Activated T-helper 1 cell treated with anti-CD3 and anti-CD28 coated beads, Interleukin-12 subunit alpha, Interleukin-12 subunit beta, Interleukin-2, Interleukin-4 antibody, amounts not matched to agents 30 ng/mL and 10 ng/mL and 1 ng/mL, durations not matched to agents 14 hours and 24 hours and 36 hours (primary cell): ENCODE measurements at regions not wholly inside any gene's neighbourhood (a gene's known extent, or its start where the extent isn't known, plus 50 kb on each side); places are given as distances from the start of the nearest gene placed in this dataset.

Experiments
- DNase-seq: peaks from one replicate; pipeline ENCODE4 v3.0.0; 2021; ENCODE audit warnings: low spot score
- H3K27ac Mint-ChIP-seq: one replicate; pipeline ENCODE4 v1.8.0; 2021; ENCODE audit warnings: mild to moderate bottlenecking, mixed read lengths
- H3K27me3 Mint-ChIP-seq: one replicate; pipeline ENCODE4 v1.8.0; 2022; ENCODE audit warnings: mild to moderate bottlenecking, moderate library complexity, mixed read lengths; ENCODE audit not compliant: insufficient read depth
- H3K36me3 Mint-ChIP-seq: one replicate; pipeline ENCODE4 v1.8.0; 2021; ENCODE audit warnings: low read depth, mixed read lengths
- H3K4me1 Mint-ChIP-seq: one replicate; pipeline ENCODE4 v1.8.0; 2021; ENCODE audit warnings: low read depth, mixed read lengths
- H3K4me3 Mint-ChIP-seq: one replicate; pipeline ENCODE4 v1.8.0; 2021; ENCODE audit warnings: mild to moderate bottlenecking, moderate library complexity, mixed read lengths
- H3K9me3 Mint-ChIP-seq: one replicate; pipeline ENCODE4 v1.8.0; 2021; ENCODE audit warnings: mixed read lengths
- intact Hi-C: fragments of 100-400 bp; cut with micrococcal nuclease; formaldehyde crosslinking; loops from one replicate; pipeline ENCODE4 v1.15.1; 2024

DNA sequence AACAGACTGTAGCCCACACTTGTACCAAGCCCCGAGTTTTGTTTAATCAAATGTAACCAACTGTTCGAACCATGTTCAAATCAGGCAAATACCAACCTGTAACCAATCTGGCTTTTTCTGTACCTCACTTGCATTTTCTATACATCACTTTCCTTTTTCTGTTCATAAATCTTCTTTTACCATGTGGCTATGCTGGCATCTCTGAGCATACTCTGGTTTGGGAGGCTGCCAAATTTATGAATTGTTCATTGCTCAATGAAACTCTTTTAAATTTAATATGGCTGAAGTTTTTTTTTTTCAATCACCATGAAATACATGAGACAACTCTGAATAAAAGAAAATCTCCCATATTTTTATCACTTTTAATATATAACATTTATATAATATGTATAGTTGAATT lies 256.1 kb downstream of the SLITRK6 start:
- Mint-ChIP-seq H3K36me3 (no peaks in the 10 kb centered on the region), H3K9me3 (peaks cover 3% of the 10 kb centered on the region), H3K27me3 (no peaks in the 10 kb centered on the region), H3K27ac (no peak overlapping the region), H3K4me3 (no peak overlapping the region), H3K4me1 (peaks cover 4% of the 10 kb centered on the region)
- intact Hi-C loops, result no loop called here
- DNase-seq, result no peak

DNA sequence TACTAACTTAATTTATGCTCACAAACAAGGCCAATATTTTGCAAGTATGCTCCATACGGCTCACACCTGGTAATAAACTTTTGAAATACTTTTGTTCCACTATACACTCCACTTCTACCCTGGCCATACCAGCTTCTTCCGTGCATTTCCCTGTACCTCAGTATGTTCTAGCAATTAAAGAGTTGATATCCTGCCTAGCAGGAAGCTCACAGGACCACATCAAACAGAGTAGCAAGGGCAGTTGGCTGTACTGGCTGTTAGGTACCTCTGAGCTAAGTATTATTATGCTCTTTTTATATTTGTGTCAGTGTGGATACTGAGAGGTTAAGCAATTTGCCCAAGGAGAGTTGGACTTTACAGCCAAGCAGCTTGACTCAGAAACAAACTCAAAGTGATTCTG lies 257.7 kb downstream of the SLITRK6 start:
- Mint-ChIP-seq H3K9me3 (no peaks in the 10 kb centered on the region), H3K27me3 (no peaks in the 10 kb centered on the region), H3K4me1 (peaks cover 4% of the 10 kb centered on the region), H3K4me3 (no peak overlapping the region), H3K36me3 (no peaks in the 10 kb centered on the region), H3K27ac (no peak overlapping the region)
- intact Hi-C loops, result no loop called here
- DNase-seq, result no peak

DNA sequence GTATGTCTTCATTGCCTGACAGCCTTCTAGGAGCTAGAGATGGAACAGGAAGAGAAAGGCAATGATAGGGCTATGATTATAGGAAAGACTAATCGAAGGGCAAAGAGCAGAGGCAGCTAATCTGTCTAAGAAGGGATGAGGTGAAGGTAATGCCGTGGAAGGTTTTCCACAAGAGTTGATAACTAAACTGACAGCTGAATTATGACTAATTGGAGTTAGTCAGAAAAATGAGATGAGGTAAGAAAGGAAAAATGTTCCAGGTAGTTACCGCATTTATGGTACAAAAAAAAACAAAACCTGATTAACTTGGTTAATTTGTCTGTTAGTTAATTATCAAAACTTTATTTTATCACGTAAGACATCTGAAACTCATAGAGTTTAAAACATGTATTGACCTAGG lies 260.3 kb downstream of the SLITRK6 start:
- DNase-seq, result no peak
- Mint-ChIP-seq H3K27me3 (no peaks in the 10 kb centered on the region), H3K9me3 (no peaks in the 10 kb centered on the region), H3K36me3 (no peaks in the 10 kb centered on the region), H3K4me3 (no peak overlapping the region), H3K27ac (no peak overlapping the region), H3K4me1 (peaks cover 4% of the 10 kb centered on the region)
- intact Hi-C loops, result no loop called here

DNA sequence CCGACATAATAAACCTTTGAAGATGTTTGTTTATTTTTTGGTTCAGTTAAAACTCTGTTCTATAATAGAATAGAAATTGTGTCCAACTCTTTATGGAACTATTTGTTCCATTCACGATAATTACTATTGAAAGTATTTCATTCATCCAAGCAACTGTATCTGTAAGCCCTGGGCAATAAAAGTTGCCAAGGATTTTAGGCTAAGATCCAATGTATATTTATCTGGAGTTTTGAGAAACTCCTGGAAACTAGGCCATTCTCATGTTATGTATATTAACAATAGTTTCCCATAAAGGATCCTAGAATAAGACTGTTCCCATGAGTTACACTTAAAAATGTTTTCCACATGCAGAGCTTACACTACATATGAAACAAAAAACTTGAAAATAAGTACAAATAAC lies 261.6 kb downstream of the SLITRK6 start:
- Mint-ChIP-seq H3K27me3 (no peaks in the 10 kb centered on the region), H3K27ac (no peak overlapping the region), H3K4me1 (peaks cover 4% of the 10 kb centered on the region), H3K36me3 (no peaks in the 10 kb centered on the region), H3K9me3 (no peaks in the 10 kb centered on the region), H3K4me3 (no peak overlapping the region)
- no peak for DNase-seq
- intact Hi-C loops, result no loop called here

DNA sequence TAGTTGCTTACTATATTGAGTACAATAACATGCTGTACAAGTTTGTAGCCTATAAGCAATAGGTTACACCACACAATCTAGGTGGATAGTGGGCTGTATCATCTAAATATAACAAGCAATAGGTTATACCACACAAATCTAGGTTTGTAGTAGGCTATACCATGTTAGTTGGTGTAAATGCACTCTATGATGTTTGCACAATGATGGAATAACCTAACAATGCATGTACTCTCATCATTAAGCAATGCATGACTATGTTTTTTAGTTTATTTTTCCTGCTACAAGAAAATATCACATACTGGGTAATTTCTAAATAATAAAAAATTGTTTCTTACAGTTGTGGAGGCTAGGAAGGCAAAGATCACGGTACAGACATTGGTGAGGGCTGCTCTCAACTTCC lies 262.5 kb downstream of the SLITRK6 start:
- no peaks in the 10 kb centered on the region for H3K27me3 Mint-ChIP-seq
- no peaks in the 10 kb centered on the region for H3K9me3 Mint-ChIP-seq
- no peak overlapping the region for H3K4me3 Mint-ChIP-seq
- no peak overlapping the region for H3K27ac Mint-ChIP-seq
- no peak for DNase-seq
- peaks cover 4% of the 10 kb centered on the region for H3K4me1 Mint-ChIP-seq
- intact Hi-C loops, result no loop called here
- H3K36me3 Mint-ChIP-seq, result no peaks in the 10 kb centered on the region

- no peak for DNase-seq
- H3K4me1 Mint-ChIP-seq, result no peaks in the 10 kb centered on the region
- intact Hi-C loops, result no loop called here
- H3K36me3 Mint-ChIP-seq, result no peaks in the 10 kb centered on the region
- no peaks in the 10 kb centered on the region for H3K9me3 Mint-ChIP-seq
- no peak overlapping the region for H3K27ac Mint-ChIP-seq
- H3K27me3 Mint-ChIP-seq, result no peaks in the 10 kb centered on the region
- no peak overlapping the region for H3K4me3 Mint-ChIP-seq
These were observed 263.7 kb downstream of the SLITRK6 start for GRCh38 chr13:85535316-85536084.

GRCh38 chr13:85533911-85534310 lies 265.3 kb downstream of the SLITRK6 start:
- Mint-ChIP-seq H3K36me3 (no peaks in the 10 kb centered on the region), H3K4me1 (no peaks in the 10 kb centered on the region), H3K27me3 (no peaks in the 10 kb centered on the region), H3K4me3 (no peak overlapping the region), H3K9me3 (no peaks in the 10 kb centered on the region), H3K27ac (no peak overlapping the region)
- DNase-seq, result no peak
- intact Hi-C loops, result no loop called here

GRCh38 chr13:85529218-85529594 lies 270.0 kb downstream of the SLITRK6 start:
- Mint-ChIP-seq H3K27ac (no peak overlapping the region), H3K36me3 (no peaks in the 10 kb centered on the region), H3K9me3 (no peaks in the 10 kb centered on the region), H3K4me1 (no peaks in the 10 kb centered on the region), H3K27me3 (no peaks in the 10 kb centered on the region), H3K4me3 (no peak overlapping the region)
- no peak for DNase-seq
- intact Hi-C loops, result no loop called here

GRCh38 chr13:85528491-85529217 lies 270.6 kb downstream of the SLITRK6 start:
- H3K36me3 Mint-ChIP-seq, result no peaks in the 10 kb centered on the region
- intact Hi-C loops, result no loop called here
- H3K27me3 Mint-ChIP-seq, result no peaks in the 10 kb centered on the region
- no peak overlapping the region for H3K4me3 Mint-ChIP-seq
- DNase-seq, result no peak
- H3K27ac Mint-ChIP-seq, result no peak overlapping the region
- H3K9me3 Mint-ChIP-seq, result no peaks in the 10 kb centered on the region
- no peaks in the 10 kb centered on the region for H3K4me1 Mint-ChIP-seq

- no peaks in the 10 kb centered on the region for H3K9me3 Mint-ChIP-seq
- intact Hi-C loops, result no loop called here
- no peak for DNase-seq
- no peaks in the 10 kb centered on the region for H3K27me3 Mint-ChIP-seq
- no peaks in the 10 kb centered on the region for H3K4me1 Mint-ChIP-seq
- H3K4me3 Mint-ChIP-seq, result no peak overlapping the region
- H3K27ac Mint-ChIP-seq, result no peak overlapping the region
- no peaks in the 10 kb centered on the region for H3K36me3 Mint-ChIP-seq
These were observed 271.9 kb downstream of the SLITRK6 start for GRCh38 chr13:85527316-85527715.

DNA sequence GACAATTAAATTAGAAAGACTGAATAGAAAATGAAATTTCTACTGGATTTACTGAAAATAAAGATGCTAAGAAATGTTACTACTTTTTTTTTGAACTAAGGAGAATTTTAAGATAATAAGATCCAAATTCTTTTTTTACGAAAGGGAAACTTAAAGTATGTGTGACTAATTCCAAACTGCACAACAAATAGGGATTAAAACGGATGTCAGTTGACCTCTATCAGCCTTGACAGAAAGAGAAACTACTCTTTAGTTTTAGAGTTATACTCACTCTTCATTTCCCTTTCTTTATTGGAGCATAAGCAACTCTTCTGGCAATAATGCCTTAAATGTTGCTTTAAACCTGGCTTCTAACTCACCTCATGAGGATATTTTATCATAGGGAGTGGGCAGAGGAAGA lies 273.8 kb downstream of the SLITRK6 start:
- intact Hi-C loops, result no loop called here
- Mint-ChIP-seq H3K4me3 (no peak overlapping the region), H3K27ac (no peak overlapping the region), H3K36me3 (no peaks in the 10 kb centered on the region), H3K9me3 (no peaks in the 10 kb centered on the region), H3K4me1 (no peaks in the 10 kb centered on the region), H3K27me3 (no peaks in the 10 kb centered on the region)
- DNase-seq, result no peak

DNA sequence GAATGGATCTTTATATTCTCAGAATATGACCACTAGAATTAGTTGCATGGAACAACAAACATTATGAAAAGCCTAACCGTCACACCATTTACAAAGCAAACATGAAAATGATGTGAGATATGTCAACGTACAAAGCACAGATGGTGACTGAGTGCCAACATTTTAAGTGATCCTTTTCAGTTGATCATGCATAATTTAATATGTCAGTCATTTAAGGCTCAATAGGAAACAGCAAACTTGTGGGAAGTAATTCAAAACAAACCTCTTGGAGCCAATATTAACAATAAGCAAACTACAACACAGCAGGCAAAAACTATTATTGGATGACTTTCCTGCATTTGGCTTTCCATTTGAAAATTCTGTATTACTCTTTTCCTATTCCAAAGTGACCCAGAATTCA lies 277.6 kb downstream of the SLITRK6 start:
- intact Hi-C loops, result no loop called here
- Mint-ChIP-seq H3K4me1 (no peaks in the 10 kb centered on the region), H3K27me3 (no peaks in the 10 kb centered on the region)

GRCh38 chr13:85520445-85520844 lies 278.8 kb downstream of the SLITRK6 start:
- H3K27me3 Mint-ChIP-seq, result no peaks in the 10 kb centered on the region
- H3K4me3 Mint-ChIP-seq, result no peak overlapping the region
- H3K4me1 Mint-ChIP-seq, result no peaks in the 10 kb centered on the region
- no peak overlapping the region for H3K27ac Mint-ChIP-seq
- no peak for DNase-seq
- intact Hi-C loops, result no loop called here
- H3K9me3 Mint-ChIP-seq, result no peaks in the 10 kb centered on the region
- no peaks in the 10 kb centered on the region for H3K36me3 Mint-ChIP-seq

More for the DNA sequence above, 277.6 kb downstream of the SLITRK6 start:
- Mint-ChIP-seq H3K9me3 (no peaks in the 10 kb centered on the region), H3K36me3 (no peaks in the 10 kb centered on the region), H3K4me3 (no peak overlapping the region), H3K27ac (no peak overlapping the region)
- no peak for DNase-seq
